ENCODE measurements at regions not wholly inside any gene's neighbourhood (a gene's known extent, or its start where the extent isn't known, plus 50 kb on each side); places are given as distances from the start of the nearest gene placed in this dataset.

- no peaks in the 10 kb centered on the region for H3K27me3 ChIP-seq (replicated peaks; ENCODE audit: insufficient read depth)
- no peaks in the 10 kb centered on the region for H3K4me1 ChIP-seq (replicated peaks)
- no peak for DNase-seq (ENCODE audit: low spot score)
- H3K4me3 ChIP-seq: no peak overlapping the region
- no peaks in the 10 kb centered on the region for H3K9me3 ChIP-seq
- WGBS: 86% methylated on average over 1 of the region's 1 CpG
- intact Hi-C loops (cut with DNase I): no loop called here
- H3K27ac ChIP-seq: no peak overlapping the region
- TF ChIP-seq POLR2AphosphoS5 (IDR thresholded peaks at IDR 0.05) (no peak), POLR2A (IDR thresholded peaks at IDR 0.05) (no peak), CTCF (IDR thresholded peaks at IDR 0.05) (no peak)
- no peaks in the 10 kb centered on the region for H3K36me3 ChIP-seq
Observed at GRCh38 chr14:98555440-98555839, 716.6 kb downstream of the BCL11B start.

GRCh38 chr14:98564006-98564405 lies 708.0 kb downstream of the BCL11B start:
- H3K4me3 ChIP-seq: no peak overlapping the region
- H3K4me1 ChIP-seq (replicated peaks): no peaks in the 10 kb centered on the region
- WGBS: 14% methylated on average over 5 of the region's 5 CpGs
- no peak overlapping the region for H3K27ac ChIP-seq
- no peaks in the 10 kb centered on the region for H3K9me3 ChIP-seq
- H3K27me3 ChIP-seq (replicated peaks; ENCODE audit: insufficient read depth): no peaks in the 10 kb centered on the region
- intact Hi-C loops (cut with DNase I): no loop called here
- TF ChIP-seq POLR2A (IDR thresholded peaks at IDR 0.05) (no peak), CTCF (IDR thresholded peaks at IDR 0.05) (no peak)
- no peaks in the 10 kb centered on the region for H3K36me3 ChIP-seq
- no peak for DNase-seq (ENCODE audit: low spot score)

GRCh38 chr14:98564541-98564940 lies 707.5 kb downstream of the BCL11B start:
- no peak for DNase-seq (ENCODE audit: low spot score)
- H3K27me3 ChIP-seq (replicated peaks; ENCODE audit: insufficient read depth): no peaks in the 10 kb centered on the region
- TF ChIP-seq POLR2AphosphoS5 (IDR thresholded peaks at IDR 0.05) (no peak), CTCF (IDR thresholded peaks at IDR 0.05) (no peak), POLR2A (IDR thresholded peaks at IDR 0.05) (no peak)

GRCh38 chr14:98571104-98571503 lies 700.9 kb downstream of the BCL11B start:
- no peaks in the 10 kb centered on the region for H3K9me3 ChIP-seq
- TF ChIP-seq POLR2A (IDR thresholded peaks at IDR 0.05) (no peak), CTCF (IDR thresholded peaks at IDR 0.05) (no peak), POLR2AphosphoS5 (IDR thresholded peaks at IDR 0.05) (no peak)
- H3K4me1 ChIP-seq (replicated peaks): no peaks in the 10 kb centered on the region
- intact Hi-C loops (cut with DNase I): no loop called here
- no peaks in the 10 kb centered on the region for H3K27me3 ChIP-seq (replicated peaks; ENCODE audit: insufficient read depth)
- no peak for DNase-seq (ENCODE audit: low spot score)
- no peaks in the 10 kb centered on the region for H3K36me3 ChIP-seq
- H3K27ac ChIP-seq: no peak overlapping the region
- 89% methylated on average over 2 of the region's 2 CpGs for WGBS
- H3K4me3 ChIP-seq: no peak overlapping the region

More at GRCh38 chr14:98564541-98564940, 707.5 kb downstream of the BCL11B start:
- Histone ChIP-seq H3K27ac (no peak overlapping the region), H3K4me3 (no peak overlapping the region), H3K9me3 (no peaks in the 10 kb centered on the region), H3K4me1 (replicated peaks) (no peaks in the 10 kb centered on the region), H3K36me3 (no peaks in the 10 kb centered on the region)
- intact Hi-C loops (cut with DNase I): no loop called here

- Histone ChIP-seq H3K4me1 (replicated peaks) (no peaks in the 10 kb centered on the region), H3K9me3 (no peaks in the 10 kb centered on the region), H3K27ac (no peak overlapping the region), H3K27me3 (replicated peaks; ENCODE audit: insufficient read depth) (no peaks in the 10 kb centered on the region), H3K4me3 (no peak overlapping the region), H3K36me3 (no peaks in the 10 kb centered on the region)
- 48% methylated on average over 2 of the region's 2 CpGs for WGBS
- TF ChIP-seq CTCF (IDR thresholded peaks at IDR 0.05): no peak
- TF ChIP-seq POLR2A (IDR thresholded peaks at IDR 0.05): no peak
- TF ChIP-seq POLR2AphosphoS5 (IDR thresholded peaks at IDR 0.05): no peak
- DNase-seq (ENCODE audit: low spot score): no peak
- intact Hi-C loops (cut with DNase I): no loop called here
Observed at GRCh38 chr14:98573082-98573481, 698.9 kb downstream of the BCL11B start.

Data from prostate gland (tissue), 2 donors.